Endothelial cell of umbilical vein (primary cell): ENCODE measurements at regions not wholly inside any gene's neighbourhood (a gene's known extent, or its start where the extent isn't known, plus 50 kb on each side); places are given as distances from the start of the nearest gene placed in this dataset.

ENCODE experiments used
- BruUV-seq: library from RNA; stranded (reverse); fragments of 400-500 nt; replicated peaks from 2 replicates; lab custom pipeline; 2021; lab: Mats Ljungman, UMichigan
- CTCF ChIA-PET: fragments of 300-600, 350-600 bp; sonication (Branson Sonifier 250); formaldehyde crosslinking; loops from one replicate; lab custom pipeline; 2021; ENCODE audit warnings: antibody characterized with exemption, inconsistent platforms; lab: Charles Lee
- POLR2A ChIA-PET: fragments of 300-600, 350-600 bp; sonication (Branson Sonifier 250); formaldehyde crosslinking; loops from one replicate; lab custom pipeline; 2021; ENCODE audit warnings: antibody characterized with exemption, inconsistent platforms; lab: Charles Lee
- DNase-seq: peaks from one replicate; pipeline ENCODE4 v3.0.0-alpha.2; 2011; ENCODE audit warnings: low read depth, low spot score
- FAIRE-seq: peaks from 2 replicates; lab custom pipeline; 2011; peaks lifted over from hg19 to GRCh38; lab: Jason Lieb, UNC
- H2AFZ ChIP-seq: 2 replicates; pipeline ENCODE4 v1.6.0; 2012; ENCODE audit warnings: low read depth, low read length, control low read depth, inconsistent platforms
- H3K27ac ChIP-seq: 2 replicates; pipeline ENCODE4 v1.5.1; 2011; ENCODE audit warnings: low read depth, mild to moderate bottlenecking, control low read depth, low read length, moderate library complexity; ENCODE audit not compliant: insufficient read depth
- H3K27me3 ChIP-seq, 2 experiments: 2 replicates each; pipeline versions ENCODE4 v1.6.0 to v1.6.1; 2011; ENCODE audit warnings: low read length in 2 of 2, mixed read lengths in 1 of 2; ENCODE audit not compliant: control insufficient read depth in 2 of 2, insufficient read depth in 2 of 2
- H3K36me3 ChIP-seq, 2 experiments: 2 replicates in 1 of 2; 3 replicates in 1 of 2; pipeline ENCODE4 v1.5.1; 2011; ENCODE audit warnings: low read length in 2 of 2, mild to moderate bottlenecking in 1 of 2, moderate library complexity in 1 of 2; ENCODE audit not compliant: control insufficient read depth in 2 of 2, insufficient read depth in 2 of 2; ENCODE audit errors: extremely low read depth in 1 of 2
- H3K4me1 ChIP-seq: 3 replicates; pipeline ENCODE4 v1.5.1; 2011; ENCODE audit warnings: mild to moderate bottlenecking, low read length; ENCODE audit not compliant: control insufficient read depth, insufficient read depth; ENCODE audit errors: extremely low read depth
- H3K4me2 ChIP-seq: 2 replicates; pipeline ENCODE4 v1.6.1; 2011; ENCODE audit warnings: low read length, control low read depth, mixed read lengths; ENCODE audit not compliant: insufficient read depth
- H3K4me3 ChIP-seq, 3 experiments: fragments of 200-600 bp in 1 of 3; sonication (generic), shearing (Covaris generic) in 1 of 3; replicated peaks in 1 of 3; 2 replicates each; pipeline ENCODE4 v1.5.1; 2011 to 2016; ENCODE audit warnings: control low read depth in 3 of 3, low read length in 3 of 3, mild to moderate bottlenecking in 2 of 3, inconsistent platforms in 1 of 3, low read depth in 1 of 3, moderate library complexity in 1 of 3; ENCODE audit not compliant: insufficient read depth in 1 of 3
- H3K79me2 ChIP-seq: 2 replicates; pipeline ENCODE4 v1.6.0; 2012; ENCODE audit warnings: low read length, inconsistent platforms; ENCODE audit not compliant: control insufficient read depth, insufficient read depth
- H3K9ac ChIP-seq: replicated peaks from 2 replicates; pipeline ENCODE3; 2011; ENCODE audit warnings: low read length, control low read depth; ENCODE audit not compliant: insufficient read depth; ENCODE audit errors: extremely low read depth
- H3K9me1 ChIP-seq: replicated peaks from 3 replicates; pipeline ENCODE4 v1.6.0; 2011; ENCODE audit warnings: mild to moderate bottlenecking, low read length; ENCODE audit not compliant: control insufficient read depth, insufficient read depth; ENCODE audit errors: extremely low read depth
- H3K9me3 ChIP-seq: replicated peaks from 2 replicates; pipeline ENCODE4 v1.5.1; 2012; ENCODE audit warnings: low read length, inconsistent platforms; ENCODE audit not compliant: control insufficient read depth, insufficient read depth
- H4K20me1 ChIP-seq: replicated peaks from 2 replicates; pipeline ENCODE3; 2011; ENCODE audit warnings: mild to moderate bottlenecking, low read length; ENCODE audit not compliant: control insufficient read depth, insufficient read depth; ENCODE audit errors: extremely low read depth
- CTCF ChIP-seq, 2 donors: IDR thresholded peaks; 1 replicate in 1 of 2; 2 replicates in 1 of 2; pipeline ENCODE4 v1.5.1; 2011; ENCODE audit warnings: low read length in 2 of 2, mild to moderate bottlenecking in 2 of 2, moderate library complexity in 2 of 2, control low read depth in 1 of 2, inconsistent platforms in 1 of 2, low read depth in 1 of 2; ENCODE audit not compliant: insufficient read depth in 1 of 2; ENCODE audit errors: extremely low read depth in 1 of 2
- EZH2 ChIP-seq: IDR thresholded peaks from 2 replicates; pipeline ENCODE4 v1.6.1; 2012; ENCODE audit warnings: borderline replicate concordance, low read depth, mild to moderate bottlenecking, moderate library complexity, low read length, inconsistent platforms; ENCODE audit not compliant: severe bottlenecking
- FOS ChIP-seq: IDR thresholded peaks from 2 replicates; pipeline ENCODE4 v1.6.1; 2011; ENCODE audit warnings: mild to moderate bottlenecking, low read length, moderate library complexity, borderline replicate concordance; ENCODE audit not compliant: insufficient read depth
- GATA2 ChIP-seq: IDR thresholded peaks from 2 replicates; pipeline ENCODE4 v1.7.0; 2011; ENCODE audit warnings: low read depth, mild to moderate bottlenecking, moderate library complexity, mixed read lengths, low read length; ENCODE audit not compliant: insufficient read length, insufficient read depth
- JUN ChIP-seq: IDR thresholded peaks from 2 replicates; pipeline ENCODE4 v1.6.1; 2011; ENCODE audit warnings: borderline replicate concordance, low read depth; ENCODE audit not compliant: insufficient read length, insufficient read depth
- MAX ChIP-seq: IDR thresholded peaks from 2 replicates; pipeline ENCODE4 v1.6.1; 2011; ENCODE audit not compliant: insufficient read depth, insufficient read length
- MYC ChIP-seq: IDR thresholded peaks from one replicate; pipeline ENCODE4 v1.6.1; 2011; ENCODE audit warnings: mild to moderate bottlenecking, low read depth, low read length
- POLR2A ChIP-seq: IDR thresholded peaks from 2 replicates; pipeline ENCODE4 v1.6.1; 2012; ENCODE audit warnings: low read depth, mild to moderate bottlenecking, control low read depth, low read length
- POLR2AphosphoS5 ChIP-seq: IDR thresholded peaks from 2 replicates; pipeline ENCODE4 v1.6.1; 2012; ENCODE audit warnings: low read depth, mild to moderate bottlenecking, control low read depth, low read length, moderate library complexity; ENCODE audit not compliant: insufficient read depth
- dilution Hi-C: fragments of 300-500 bp; cut with MboI; formaldehyde crosslinking; loops from one replicate; pipeline ENCODE4 v1.15.0; 2019; ENCODE audit warnings: low sequenced_read_pairs; ENCODE audit not compliant: extremely low pct_ligation_motif_present
- intact Hi-C: fragments of 100-400 bp; cut with micrococcal nuclease; formaldehyde crosslinking; loops from one replicate; pipeline ENCODE4 v1.10.0; 2022

GRCh38 chr5:97606531-97606930 is 423.5 kb upstream of the RIOK2 start:
- Histone ChIP-seq H3K9ac (no peak overlapping the region), H3K4me1 (peaks cover 2% of the 10 kb centered on the region), H3K27me3 (no peaks in the 10 kb centered on the region), H3K4me3 (no peak overlapping the region), H3K36me3 (no peaks in the 10 kb centered on the region), H3K27ac (no peak overlapping the region), H3K4me2 (no peak overlapping the region), H3K9me1 (no peaks in the 10 kb centered on the region), H3K9me3 (no peaks in the 10 kb centered on the region), H2AFZ (no peak overlapping the region), H4K20me1 (no peaks in the 10 kb centered on the region), H3K79me2 (no peaks in the 10 kb centered on the region)
- ChIA-PET POLR2A (no interaction called here), CTCF (interaction anchor here (1.0 kb wide), 1 partner anchor 73 kb away, joined by 3 read pairs; no protein-coding TSS in a partner anchor)
- DNase-seq (no peak), FAIRE-seq (no peak)
- BruUV-seq, result no TSS peak
- intact Hi-C loops, result no loop called here
- TF ChIP-seq GATA2 (no peak), MAX (no peak), POLR2A (no peak), FOS (no peak), CTCF (IDR thresholded peaks at IDR 0.05; ENCODE audit: extremely low read depth in 1 of 2, insufficient read depth in 1 of 2, low read depth in 1 of 2, low read length in 2 of 2) (no peak), MYC (no peak), POLR2AphosphoS5 (no peak), JUN (no peak), EZH2 (no peak)
- dilution Hi-C loops, result no loop called here
